ENCODE measurements at regions not wholly inside any gene's neighbourhood (a gene's known extent, or its start where the extent isn't known, plus 50 kb on each side); places are given as distances from the start of the nearest gene placed in this dataset.

DNA sequence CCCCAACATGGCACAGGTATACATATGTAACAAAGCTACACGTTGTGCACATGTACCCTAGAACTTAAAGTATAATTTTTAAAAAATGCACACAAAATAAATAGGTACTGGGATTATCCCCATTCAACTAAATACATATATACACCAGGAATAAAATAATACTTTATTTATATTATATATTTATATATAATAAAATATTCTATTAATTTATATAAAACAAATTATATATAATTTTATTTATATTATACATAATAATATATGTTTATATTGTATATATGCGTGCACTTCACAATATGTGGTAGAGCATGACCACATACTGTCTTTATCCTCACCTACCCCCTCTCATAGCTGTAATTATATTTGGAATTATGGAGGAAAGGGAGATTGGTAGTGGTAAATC is 119.1 kb upstream of the TMEM260 start:
- peaks cover 8% of the 10 kb centered on the region for H3K9me3 Mint-ChIP-seq
- H3K27ac Mint-ChIP-seq (ENCODE audit: unreplicated experiment): no peak overlapping the region
- H3K27me3 Mint-ChIP-seq (ENCODE audit: low read depth): peaks cover 6% of the 10 kb centered on the region
- no peaks in the 10 kb centered on the region for H3K4me1 Mint-ChIP-seq
- H3K36me3 Mint-ChIP-seq (ENCODE audit: low read depth): peaks cover 2% of the 10 kb centered on the region
- H3K4me3 Mint-ChIP-seq: no peak overlapping the region
- TF ChIP-seq, protein P1, sequence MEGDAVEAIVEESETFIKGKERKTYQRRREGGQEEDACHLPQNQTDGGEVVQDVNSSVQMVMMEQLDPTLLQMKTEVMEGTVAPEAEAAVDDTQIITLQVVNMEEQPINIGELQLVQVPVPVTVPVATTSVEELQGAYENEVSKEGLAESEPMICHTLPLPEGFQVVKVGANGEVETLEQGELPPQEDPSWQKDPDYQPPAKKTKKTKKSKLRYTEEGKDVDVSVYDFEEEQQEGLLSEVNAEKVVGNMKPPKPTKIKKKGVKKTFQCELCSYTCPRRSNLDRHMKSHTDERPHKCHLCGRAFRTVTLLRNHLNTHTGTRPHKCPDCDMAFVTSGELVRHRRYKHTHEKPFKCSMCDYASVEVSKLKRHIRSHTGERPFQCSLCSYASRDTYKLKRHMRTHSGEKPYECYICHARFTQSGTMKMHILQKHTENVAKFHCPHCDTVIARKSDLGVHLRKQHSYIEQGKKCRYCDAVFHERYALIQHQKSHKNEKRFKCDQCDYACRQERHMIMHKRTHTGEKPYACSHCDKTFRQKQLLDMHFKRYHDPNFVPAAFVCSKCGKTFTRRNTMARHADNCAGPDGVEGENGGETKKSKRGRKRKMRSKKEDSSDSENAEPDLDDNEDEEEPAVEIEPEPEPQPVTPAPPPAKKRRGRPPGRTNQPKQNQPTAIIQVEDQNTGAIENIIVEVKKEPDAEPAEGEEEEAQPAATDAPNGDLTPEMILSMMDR (conservative IDR thresholded peaks at IDR 0.05): no peak
- DNase-seq (ENCODE audit: low read depth, low spot score): no peak

DNA sequence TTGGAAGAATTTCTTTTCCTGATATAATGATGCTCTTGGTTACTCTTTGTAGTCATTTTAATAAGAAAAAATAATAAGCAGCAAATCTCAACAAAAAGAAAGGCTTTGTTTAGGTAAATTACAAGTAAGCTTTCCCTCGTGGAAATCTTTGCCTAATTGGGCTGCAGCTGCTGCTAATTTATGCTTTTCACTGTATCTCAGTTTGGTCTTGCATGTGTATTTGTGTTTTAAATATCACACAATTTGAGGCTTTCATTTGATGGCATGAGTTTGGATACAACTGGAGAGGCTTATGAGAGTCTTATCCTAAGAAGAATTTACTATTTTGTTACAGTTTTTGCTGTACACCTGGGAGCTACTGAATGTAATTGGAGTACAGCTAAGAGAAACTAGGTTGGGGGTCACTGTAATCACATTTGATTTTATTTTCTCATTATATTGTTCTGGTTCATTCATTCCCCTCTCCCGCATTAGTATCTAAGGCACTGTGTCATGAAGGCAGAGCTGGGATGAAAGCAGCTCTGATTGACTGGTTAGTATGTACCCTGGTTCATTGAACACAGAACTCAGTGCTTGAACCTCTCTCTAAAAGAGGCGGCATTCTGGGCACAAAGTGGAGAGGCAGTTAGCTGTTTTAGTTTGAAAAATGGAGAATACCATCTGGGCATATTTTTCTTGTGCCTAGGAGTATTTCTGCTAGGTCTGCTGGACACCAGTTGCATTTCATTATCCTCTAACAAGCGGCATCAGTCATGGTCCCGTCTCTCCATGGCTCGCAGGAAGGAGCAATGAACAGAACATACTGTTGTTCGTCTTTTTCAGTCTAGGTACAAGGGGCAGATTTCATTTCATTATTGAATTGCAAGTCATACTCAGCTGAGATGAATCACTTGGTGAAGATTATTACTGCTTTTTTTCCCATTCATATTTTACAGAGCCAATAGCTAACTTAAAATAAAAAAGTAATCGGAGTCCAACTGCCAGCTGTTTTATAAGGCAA is 118.0 kb upstream of the TMEM260 start:
- H3K36me3 Mint-ChIP-seq (ENCODE audit: low read depth): peaks cover 2% of the 10 kb centered on the region
- no peak overlapping the region for H3K4me3 Mint-ChIP-seq
- DNase-seq (ENCODE audit: low read depth, low spot score): no peak
- no peak overlapping the region for H3K27ac Mint-ChIP-seq (ENCODE audit: unreplicated experiment)
- peaks cover under 1% of the 10 kb centered on the region for H3K27me3 Mint-ChIP-seq (ENCODE audit: low read depth)
- peaks cover 5% of the 10 kb centered on the region for H3K9me3 Mint-ChIP-seq
- H3K4me1 Mint-ChIP-seq: no peaks in the 10 kb centered on the region
- TF ChIP-seq, protein P1 (conservative IDR thresholded peaks at IDR 0.05): no peak

DNA sequence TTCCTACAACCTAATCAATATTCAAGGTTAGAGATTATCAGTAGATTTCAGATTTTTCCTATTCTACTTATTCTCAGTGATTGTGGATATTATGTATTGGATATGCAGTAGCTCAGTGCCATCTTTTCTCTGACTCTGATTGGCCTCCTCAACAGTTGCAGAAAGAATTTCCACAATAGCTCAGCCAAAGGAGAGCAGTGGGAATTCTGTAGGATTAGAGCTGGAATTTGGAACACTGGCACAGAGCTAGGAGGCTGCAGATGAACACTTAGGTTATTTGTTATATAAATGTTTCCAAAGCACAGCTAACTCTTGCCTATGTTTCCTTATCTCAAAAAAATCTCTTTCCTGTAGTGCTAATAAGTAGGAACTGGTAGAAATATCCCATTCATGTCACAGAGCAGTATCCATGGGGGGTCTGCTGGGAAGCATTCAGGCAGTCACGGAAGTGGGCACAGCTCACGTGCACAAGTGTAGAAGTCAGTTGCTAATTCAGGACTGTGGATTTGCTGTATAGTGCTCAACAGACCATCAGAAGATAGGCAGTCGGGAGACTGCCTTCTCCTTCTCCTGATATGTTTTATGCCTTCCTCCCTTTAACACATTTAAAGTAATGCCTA is 116.2 kb upstream of the TMEM260 start:
- no peak for DNase-seq (ENCODE audit: low read depth, low spot score)
- H3K27me3 Mint-ChIP-seq (ENCODE audit: low read depth): no peaks in the 10 kb centered on the region
- no peaks in the 10 kb centered on the region for H3K4me1 Mint-ChIP-seq
- peaks cover 1% of the 10 kb centered on the region for H3K9me3 Mint-ChIP-seq
- H3K4me3 Mint-ChIP-seq: no peak overlapping the region
- no peak overlapping the region for H3K27ac Mint-ChIP-seq (ENCODE audit: unreplicated experiment)
- TF ChIP-seq, protein P1 (conservative IDR thresholded peaks at IDR 0.05): no peak
- H3K36me3 Mint-ChIP-seq (ENCODE audit: low read depth): peaks cover 2% of the 10 kb centered on the region

DNA sequence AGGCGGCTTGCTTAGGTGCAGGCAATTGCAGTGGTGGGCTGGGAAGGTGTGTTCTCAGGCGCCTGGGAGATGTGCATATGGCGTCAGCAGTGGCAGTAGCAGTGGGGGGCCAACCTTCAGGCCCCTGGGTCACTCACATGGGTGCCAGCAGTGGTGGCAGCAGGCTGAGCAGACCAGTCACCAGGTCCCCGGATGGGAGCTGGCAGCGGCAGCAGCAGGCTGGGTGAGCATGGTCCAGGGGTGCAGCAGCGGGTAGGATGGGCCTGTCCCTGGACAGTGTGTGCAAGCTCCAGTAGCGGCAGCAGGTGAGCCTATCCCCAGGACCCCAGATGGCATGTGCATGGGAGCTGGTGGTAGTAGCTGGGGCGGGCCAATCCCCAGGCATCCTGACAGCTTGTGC is 108.5 kb upstream of the TMEM260 start:
- Mint-ChIP-seq H3K4me1 (no peaks in the 10 kb centered on the region), H3K36me3 (ENCODE audit: low read depth) (no peaks in the 10 kb centered on the region), H3K27me3 (ENCODE audit: low read depth) (peaks cover 6% of the 10 kb centered on the region), H3K4me3 (no peak overlapping the region), H3K9me3 (peaks cover 5% of the 10 kb centered on the region), H3K27ac (ENCODE audit: unreplicated experiment) (no peak overlapping the region)
- no peak for DNase-seq (ENCODE audit: low read depth, low spot score)
- TF ChIP-seq, protein P1 (conservative IDR thresholded peaks at IDR 0.05): no peak

DNA sequence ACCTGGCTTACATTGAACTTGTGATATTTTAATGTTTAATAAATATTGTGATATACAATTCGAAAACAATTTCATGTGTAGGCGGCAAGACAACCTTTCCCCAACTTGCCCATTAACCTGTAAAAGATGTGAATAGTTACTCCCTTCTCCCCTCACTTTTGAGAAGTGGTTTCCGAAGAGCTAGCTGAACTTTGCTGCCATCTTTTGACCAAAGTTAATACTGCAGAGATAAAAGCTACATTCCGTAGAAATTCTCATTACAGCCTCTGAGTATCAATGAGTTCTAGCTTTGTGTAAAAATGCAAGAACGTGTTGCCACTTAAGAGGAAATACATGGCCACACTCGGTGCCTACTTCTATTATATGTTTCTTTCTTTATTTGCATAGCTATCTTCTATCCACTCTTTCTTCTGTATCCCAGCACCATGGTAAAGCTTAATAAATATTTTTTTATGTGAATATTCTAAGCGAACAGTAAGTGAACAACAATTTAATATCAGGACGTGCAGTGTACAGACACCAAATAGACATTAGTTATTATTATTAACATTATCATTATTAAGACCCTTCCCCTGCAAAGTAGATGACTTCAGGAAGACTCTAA is 105.1 kb upstream of the TMEM260 start:
- no peak overlapping the region for H3K27ac Mint-ChIP-seq (ENCODE audit: unreplicated experiment)
- TF ChIP-seq, protein P1 (conservative IDR thresholded peaks at IDR 0.05): peak; percentile 91
- H3K4me3 Mint-ChIP-seq: no peak overlapping the region
- peak; percentile 40 for DNase-seq (ENCODE audit: low read depth, low spot score)
- peaks cover 8% of the 10 kb centered on the region for H3K27me3 Mint-ChIP-seq (ENCODE audit: low read depth)
- H3K36me3 Mint-ChIP-seq (ENCODE audit: low read depth): no peaks in the 10 kb centered on the region
- no peaks in the 10 kb centered on the region for H3K9me3 Mint-ChIP-seq
- H3K4me1 Mint-ChIP-seq: no peaks in the 10 kb centered on the region
